ENCODE measurements at regions not wholly inside any gene's neighbourhood (a gene's known extent, or its start where the extent isn't known, plus 50 kb on each side); places are given as distances from the start of the nearest gene placed in this dataset.
A peak's percentile ranks its signal among the peaks of the same experiment; 100 is the strongest.
"Not testable (repeated sequence)": the region's sequence is repeated elsewhere in the genome, so short reads cannot be mapped to it uniquely, and the experiment has no call there.

DNA sequence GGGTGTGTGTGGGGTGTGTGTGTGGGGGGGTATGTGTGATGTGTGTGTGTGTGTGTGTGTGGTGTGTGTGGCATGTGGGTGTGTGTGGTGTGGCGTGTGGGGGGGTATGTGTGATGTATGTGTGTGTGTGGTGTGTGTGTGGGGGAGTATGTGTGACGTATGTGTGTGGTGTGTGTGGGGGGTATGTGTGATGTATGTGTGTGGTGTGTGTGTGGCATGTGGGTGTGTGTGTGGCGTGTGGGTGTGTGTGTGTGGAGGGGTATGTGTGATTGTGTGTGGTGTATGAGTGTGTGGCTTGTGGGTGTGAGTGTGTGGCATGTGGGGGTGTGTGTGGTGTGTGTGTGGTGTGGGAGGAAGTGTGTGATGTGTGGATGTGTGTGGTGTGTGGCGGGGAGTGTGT lies 442.3 kb downstream of the PREX1 start:
- no peak for DNase-seq (ENCODE audit: low read depth in 2 of 3, low spot score in 1 of 3)

DNA sequence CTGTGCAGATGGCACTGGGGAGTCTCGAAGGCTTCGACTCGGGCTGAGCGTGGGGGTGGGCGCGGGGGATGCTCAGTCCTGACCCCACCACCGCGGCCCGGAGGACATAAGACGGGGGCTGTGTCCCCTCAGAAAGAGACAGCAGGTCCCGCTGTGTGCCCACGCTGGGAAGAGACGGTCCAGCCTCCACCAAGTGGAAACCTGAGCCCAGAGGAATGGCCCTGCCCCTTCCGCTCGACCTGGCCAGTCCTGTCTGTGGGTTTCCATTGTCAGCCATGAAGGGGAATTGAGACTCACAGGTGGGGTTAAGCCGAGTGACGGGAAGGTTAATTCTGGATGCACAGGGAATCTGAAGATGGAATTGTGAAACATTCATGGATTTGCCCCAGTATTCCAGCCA lies 442.7 kb downstream of the PREX1 start:
- DNase-seq (ENCODE audit: low read depth in 2 of 3, low spot score in 1 of 3), result no peak

DNA sequence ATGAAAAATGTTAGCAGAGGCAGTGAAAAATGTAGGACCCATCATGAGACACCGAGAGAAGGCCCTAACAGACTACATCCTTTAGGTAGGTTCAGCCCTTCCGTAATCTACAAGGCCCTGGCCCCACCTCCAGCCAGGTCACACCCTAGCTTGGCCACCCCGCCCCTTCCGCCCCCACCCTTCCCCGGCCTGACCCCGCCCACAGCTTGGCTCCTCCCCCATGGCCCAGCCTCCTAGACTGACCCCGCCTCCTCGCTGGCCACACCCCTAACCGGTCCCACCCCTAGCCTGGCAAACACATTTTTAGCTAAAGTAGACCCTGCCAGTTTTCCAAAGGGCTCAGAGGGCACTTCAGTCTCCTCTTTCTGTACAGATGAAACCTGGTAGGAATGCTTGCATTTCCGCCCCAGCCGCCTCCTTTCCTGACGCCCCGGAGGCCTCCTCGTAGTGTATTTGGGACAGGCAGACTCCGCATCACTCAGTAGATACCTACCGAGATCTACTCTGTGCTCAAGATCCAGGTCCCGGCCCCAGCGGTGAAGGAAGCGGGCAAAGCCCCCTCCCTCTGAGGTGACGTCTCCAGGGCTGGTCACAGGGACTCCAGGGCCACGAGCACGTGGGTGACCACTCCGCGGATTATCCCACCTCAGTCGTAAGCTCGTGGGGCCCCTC lies 443.5 kb downstream of the PREX1 start:
- peak in 2 of 3 donors; percentile 4 to 5 for DNase-seq (ENCODE audit: low read depth in 2 of 3, low spot score in 1 of 3)

DNA sequence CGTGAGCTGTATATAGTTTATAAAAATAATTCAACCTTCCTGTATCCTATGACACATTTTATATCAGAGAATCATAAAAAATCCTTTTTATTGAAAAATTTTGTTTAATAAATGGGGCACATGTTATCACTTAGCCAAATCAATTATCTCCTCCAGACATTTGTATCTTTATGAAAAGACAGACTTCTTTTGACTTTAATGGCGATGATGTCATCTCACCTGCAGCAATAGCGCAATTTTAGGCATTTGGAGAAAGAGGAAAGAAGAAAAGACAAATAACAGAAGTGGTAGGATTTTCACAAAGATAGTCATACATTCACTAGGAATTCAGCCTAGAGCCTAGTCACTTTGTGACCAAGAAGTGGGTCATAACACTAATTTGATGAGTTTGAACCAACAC lies 444.5 kb downstream of the PREX1 start:
- DNase-seq (ENCODE audit: low read depth in 2 of 3, low spot score in 1 of 3), result no peak

DNA sequence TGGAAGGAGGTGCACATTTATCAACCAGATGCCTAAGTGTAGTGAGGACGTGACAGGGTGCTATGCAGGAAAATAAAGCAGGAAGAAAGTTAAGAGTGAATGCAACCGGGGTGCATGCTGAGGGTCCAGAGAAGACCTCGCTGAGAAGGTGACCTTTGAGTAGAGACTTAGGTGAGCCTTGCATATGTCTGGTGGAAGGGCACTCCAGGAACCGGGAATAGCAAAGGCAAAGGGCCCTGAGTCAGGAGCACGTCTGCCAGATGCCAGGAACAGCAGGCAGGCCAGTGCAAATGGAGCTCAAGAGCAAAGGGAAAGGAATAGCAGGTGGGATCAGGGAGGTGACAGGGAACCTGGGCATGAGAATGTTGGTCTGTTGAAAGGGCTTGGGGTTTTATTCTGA lies 445.5 kb downstream of the PREX1 start:
- no peak for DNase-seq (ENCODE audit: low read depth in 2 of 3, low spot score in 1 of 3)

DNA sequence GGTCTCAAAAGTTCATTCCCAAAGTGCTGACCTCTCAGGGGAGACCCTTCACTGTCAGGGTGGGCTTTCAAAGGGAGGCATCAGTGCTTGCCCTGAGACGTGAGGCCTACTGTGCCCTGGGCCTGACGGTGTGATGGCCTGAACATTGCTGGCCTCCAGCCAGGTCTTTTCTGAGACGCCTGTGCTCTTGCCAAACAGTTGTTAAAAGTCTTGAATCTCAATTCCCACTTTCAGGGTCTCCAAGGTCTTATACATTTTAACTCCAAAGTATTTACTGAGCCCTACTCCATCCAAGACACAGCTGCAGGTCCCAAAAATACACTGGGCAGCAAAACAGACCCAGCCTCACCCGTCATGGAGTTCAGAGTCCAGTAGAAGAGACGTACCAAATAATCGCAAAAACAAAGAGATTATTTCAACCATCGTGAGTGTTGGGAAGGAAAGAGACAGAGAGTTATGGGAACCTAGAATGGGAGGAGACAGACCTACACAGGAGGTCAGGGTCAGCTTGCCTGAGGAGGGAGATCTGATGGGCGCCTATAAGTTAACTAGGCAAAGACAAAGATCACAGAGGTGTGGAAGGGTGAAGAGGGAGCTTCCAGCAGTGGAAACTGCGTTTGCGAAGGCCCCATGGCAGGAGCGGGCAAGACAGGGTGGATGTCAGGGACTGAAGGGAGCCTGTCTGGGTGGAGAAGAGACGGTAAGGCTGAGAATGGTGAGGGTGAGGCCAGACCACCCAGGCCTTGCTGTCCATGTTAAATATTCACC lies 446.3 kb downstream of the PREX1 start:
- DNase-seq (ENCODE audit: low read depth in 2 of 3, low spot score in 1 of 3), result no peak

DNA sequence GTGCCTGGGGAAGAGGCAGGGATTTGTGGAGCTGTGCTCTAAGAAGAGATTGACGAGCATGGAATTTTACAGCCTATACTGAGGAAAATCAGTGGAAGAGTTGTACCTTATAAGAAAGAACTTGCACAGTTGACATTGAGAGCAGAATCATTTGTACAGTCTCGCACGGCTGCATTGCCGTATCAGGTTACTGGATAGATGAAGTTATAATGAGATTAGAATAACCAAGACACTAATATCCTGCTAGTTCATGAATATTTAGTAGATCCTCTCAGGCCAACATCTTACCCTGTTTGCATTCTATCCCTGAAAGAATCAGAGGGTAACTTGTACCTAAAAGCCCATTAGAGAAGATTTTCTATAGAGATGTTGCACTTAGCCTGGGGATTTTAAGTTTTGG lies 447.1 kb downstream of the PREX1 start:
- no peak for DNase-seq (ENCODE audit: low read depth in 2 of 3, low spot score in 1 of 3)

DNA sequence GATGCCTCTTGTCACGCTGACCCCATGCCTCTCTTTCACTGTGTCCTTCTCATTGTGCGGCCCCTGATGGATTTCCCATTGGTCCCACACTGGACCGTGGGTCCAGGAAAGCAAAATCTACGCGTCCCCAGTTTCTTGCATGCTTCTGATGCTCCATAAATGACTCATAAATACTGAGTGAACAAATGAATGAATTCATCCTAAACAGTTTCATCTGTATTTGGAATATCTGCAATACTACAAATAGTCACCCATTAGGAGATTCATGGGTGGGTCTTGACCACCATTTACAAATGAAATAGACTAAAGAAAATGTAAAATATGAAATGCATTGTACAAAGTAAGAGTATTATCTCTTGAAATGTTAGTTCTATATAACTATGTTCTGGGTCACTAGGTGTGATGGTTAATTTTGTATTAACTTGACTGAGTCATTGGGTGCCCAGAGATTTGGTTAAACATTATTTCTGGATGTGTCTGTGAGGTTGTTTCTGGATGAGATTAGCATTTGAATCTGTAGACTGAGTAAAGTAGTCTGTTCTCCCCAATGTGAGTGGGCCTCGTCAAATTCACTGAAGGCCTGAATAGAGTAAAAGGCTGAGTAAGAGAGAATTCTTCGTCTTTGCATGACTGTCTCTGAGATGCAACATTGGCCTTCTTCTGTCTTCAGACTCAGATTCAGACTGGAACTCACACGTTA lies 448.7 kb downstream of the PREX1 start:
- no peak for DNase-seq (ENCODE audit: low read depth in 2 of 3, low spot score in 1 of 3)

DNA sequence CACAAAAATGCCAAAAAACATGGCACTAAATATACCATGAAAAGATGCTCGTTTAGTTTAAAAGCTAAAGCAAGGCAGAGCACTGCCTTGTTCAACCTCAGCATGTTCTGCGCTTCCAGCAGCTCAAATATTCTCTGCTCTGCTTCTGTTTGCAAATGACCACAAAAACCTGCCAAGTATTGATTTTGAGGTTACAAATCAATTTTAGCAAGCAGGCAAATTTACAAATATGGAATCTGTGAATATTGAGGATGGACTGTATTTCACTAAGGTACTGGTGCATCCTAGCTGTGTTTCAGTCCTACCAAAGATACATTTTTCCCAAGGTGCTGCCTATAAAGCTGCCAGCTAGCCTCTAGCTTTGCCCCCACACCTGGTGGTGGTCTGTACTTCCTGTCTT lies 449.9 kb downstream of the PREX1 start:
- no peak for DNase-seq (ENCODE audit: low read depth in 2 of 3, low spot score in 1 of 3)

DNA sequence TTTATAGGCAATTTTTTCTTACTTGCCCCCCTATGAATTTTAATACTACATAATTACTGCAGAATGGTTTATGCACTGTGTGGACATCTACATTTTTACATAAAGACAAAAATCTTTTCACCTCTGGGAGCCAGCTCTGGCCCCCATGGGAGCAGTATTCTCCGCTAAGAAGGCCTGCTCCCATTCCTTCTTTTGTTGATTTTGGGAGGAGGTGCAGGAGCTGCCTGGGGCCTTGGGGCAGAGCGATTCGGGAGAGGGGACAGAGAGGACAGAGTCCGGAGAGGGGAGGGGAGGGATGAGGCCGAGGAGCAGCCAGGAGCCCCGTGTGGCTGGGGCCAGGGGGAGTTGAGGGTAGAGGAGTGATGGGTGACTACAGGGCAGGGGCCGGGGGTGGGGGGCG lies 452.0 kb downstream of the PREX1 start:
- no peak for DNase-seq (ENCODE audit: low read depth in 2 of 3, low spot score in 1 of 3)

DNA sequence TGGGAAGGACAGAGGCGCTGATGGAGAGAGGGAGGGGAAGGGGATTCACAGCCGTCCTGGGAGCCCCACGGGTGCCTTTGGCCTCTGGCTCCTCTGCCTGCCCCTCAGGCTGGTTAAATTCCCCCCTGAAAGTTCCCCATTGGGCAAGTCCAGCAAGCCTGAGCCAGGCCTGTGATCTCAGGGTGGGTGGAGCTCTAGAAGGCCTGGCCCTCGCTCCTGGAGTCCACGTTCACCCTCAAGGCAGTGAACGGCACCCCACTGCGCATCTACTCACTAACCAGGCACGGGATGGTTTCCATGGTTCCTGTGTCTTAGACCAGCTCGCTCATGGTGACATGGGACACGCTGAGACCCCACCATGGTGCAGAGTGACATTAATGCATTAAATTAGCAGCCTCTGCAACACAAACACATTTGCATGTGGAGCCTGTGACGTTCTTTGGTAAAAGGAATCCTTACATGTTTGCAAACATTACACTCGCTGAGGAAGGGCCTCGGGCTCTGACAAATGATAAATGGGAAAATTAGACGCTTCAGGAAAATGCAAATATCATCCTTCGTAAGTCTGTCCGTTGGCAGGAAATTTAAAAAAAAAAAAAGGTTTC lies 452.7 kb downstream of the PREX1 start:
- DNase-seq (ENCODE audit: low read depth in 2 of 3, low spot score in 1 of 3), result no peak

DNA sequence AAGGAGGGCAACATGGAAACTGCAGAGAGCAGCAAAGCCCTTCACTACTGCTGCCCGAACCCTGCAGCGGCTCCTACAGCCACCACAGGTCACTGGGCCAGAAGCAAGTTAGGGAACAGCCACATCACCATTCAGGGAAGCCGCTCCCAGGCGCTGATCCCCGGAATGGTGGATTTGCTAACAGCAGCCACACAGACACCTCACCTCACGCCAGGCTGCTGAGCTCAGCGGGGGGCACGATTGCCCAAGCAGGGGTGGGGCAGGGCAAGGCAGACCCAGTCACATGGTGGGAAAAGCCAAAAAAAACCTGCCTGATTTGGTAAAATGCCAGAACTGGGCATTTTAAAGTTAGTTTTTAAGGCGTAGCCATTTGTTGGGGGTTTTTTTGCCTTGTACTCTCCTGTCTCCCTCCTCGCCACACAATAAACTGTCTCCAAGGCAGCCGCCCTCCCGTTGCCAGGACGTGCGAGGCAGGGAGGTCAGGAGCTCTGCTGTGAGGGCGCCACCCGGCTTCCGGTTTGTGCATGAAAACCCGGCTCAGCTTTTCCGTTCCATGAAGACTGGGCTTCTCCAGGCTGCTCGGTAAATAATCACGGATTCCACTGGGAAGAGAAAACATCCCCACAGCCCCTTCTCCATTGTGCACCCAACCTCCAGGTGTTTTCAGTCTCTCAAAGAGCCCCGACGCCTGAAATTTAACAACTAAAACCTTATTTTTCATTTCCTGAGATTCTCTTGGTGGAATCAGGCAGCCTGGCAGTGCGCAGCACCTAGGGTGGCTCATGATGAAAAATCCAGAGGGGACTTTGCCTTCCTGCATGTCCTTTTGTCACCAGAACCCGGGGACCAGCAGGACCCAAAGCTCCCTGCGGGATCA lies 453.5 kb downstream of the PREX1 start:
- not testable (repeated sequence) for DNase-seq (ENCODE audit: low read depth in 2 of 3, low spot score in 1 of 3)

DNA sequence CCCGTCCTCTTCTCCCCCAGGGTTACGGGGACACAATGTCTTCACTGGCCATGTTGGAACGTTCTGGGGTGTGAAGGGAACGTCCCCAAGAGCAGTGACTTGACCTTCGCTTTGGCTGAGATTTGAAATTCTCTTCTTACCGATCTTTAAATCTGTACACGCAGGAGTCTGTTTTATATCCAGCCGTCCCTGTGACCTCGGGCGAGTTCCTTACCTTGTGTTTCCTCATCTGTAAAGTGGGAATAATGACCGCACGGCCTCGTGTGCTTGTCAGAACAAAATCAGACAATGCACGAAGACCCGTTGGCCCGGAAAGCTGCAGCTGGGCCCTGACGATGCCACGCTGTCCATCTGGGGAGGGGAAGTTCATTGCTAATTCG lies 454.3 kb downstream of the PREX1 start:
- DNase-seq (ENCODE audit: low read depth in 2 of 3, low spot score in 1 of 3), result no peak

DNA sequence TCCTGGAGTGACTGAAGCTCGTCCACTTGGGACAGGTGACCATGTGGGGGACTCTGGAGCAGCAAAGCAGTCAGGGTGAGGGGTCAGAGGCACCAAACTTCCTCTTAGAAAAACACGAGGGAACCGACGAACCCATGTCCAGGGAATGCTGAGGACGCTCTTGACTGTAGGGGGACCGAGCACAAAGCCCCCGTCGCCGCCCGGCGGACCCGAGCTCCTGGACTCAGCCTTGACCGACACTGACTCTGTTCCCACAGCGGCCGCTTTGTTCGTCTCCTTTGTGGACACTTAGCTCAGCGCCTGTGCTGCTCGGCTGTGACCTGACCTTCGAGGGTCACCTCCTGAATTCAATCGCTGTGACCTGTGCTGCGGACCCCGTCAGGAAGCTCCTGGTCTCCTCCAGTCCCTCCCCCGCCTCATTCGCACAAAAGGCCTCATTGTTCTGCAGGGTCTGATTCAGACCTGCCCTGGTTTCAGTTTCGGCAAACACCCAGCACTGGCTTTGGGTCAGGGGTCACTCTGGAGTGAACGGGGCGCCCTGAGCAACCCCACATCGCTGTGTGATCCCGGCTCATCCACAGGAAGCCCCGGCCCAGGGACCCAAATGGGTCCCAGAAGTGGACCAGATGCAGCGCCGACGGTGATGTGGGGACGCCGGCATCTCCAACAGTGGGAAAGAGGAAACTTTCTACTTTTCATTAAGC lies 454.8 kb downstream of the PREX1 start:
- DNase-seq (ENCODE audit: low read depth in 2 of 3, low spot score in 1 of 3), result not testable (repeated sequence)

DNA sequence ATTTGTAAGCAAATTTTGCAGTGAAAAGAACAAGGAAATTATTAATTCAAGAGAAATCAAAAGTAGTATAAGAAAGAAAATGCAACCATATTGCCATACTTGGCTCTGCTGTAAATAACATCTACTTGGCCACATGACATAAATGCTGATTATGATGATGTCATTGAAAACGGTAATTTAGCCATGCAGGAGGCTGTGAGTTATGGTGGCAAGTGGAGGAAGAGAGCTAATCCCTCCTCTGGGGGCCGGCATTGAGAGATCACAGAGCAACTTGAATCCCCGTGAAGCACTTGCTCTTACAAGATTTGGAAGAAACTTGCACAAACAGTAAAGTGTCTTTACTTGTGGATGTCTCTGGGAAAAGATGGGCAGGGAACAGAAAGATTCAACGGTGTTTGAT lies 456.6 kb downstream of the PREX1 start:
- DNase-seq (ENCODE audit: low read depth in 2 of 3, low spot score in 1 of 3), result no peak

DNA sequence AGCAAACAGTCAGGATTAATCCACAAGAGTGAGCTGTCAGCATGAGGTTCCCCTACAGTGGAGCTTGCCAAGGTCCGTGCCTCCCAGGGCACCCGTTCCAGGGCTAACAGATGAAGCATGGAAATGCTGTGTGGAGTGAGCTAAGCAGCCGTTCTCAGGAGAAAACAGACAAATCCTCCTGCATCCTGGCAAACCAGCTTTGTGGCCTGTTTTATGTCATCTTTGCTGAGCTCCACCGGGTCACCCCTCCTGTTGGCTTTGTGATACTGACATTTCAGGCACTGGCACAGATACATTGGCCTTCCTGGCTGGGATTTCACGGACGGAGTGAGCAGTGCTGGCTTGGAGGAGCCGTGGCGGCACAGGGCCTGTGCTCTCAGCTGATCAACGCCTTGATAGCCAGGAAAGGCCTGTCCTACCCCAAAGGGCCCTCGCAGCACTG lies 459.2 kb downstream of the PREX1 start:
- not testable (repeated sequence) for DNase-seq (ENCODE audit: low read depth in 2 of 3, low spot score in 1 of 3)

DNA sequence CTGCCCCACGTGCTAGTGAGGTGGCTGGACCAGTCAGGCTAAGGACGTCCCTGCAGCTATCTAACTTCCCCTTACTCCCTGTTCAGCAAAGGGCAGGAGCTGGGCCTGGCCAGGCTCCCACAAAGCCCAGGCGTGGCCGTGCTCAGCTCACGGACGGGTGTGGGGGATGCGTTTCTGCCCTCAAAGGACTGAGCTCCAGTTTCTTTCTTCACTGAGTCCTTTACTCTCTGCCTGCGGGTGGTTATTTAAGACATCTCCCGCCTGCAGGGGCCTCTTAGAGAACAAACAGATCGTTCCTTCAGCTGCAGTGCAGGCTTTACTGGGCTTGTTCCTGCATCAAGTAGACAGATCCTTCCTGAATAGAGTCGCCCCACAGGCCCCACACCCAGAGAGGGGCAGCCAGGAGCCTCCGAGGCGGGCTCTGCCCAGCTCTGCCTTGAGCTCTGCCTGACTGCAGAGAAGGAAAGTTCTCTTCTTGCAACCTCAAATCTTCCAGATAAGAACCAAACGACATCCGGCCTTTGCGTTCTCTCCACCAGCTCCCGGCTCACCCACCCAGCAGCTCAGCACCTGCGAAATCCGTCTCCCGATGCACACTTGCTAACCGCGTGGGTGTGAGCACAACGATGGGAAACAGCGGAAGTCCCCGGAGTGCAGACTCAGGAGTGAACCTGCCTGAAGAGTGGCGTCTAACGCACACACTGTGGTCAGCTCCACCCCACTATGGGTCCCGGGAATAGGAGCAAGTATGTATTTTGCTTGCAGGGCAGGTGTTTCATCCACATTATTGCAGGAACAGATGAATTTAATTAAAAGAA lies 460.0 kb downstream of the PREX1 start:
- not testable (repeated sequence) for DNase-seq (ENCODE audit: low read depth in 2 of 3, low spot score in 1 of 3)

DNA sequence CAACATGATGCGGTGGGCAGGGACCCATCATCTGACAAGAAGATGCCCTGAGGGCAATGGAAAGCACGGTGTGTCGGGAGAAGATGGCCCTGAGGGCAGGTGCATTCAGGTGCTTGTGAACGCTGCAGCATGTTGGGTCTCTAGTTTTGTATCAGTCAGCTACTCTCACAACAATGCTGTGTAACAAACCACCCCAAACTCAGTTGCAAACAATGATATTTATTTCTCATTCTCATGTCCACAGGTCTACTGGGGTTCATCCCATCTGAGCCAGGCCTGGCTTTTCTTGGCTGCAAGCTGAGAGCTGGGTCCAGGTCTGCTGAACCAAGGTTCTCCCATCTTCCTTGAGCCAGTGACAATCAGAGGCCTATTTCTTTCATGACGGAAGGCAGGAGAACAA lies 461.6 kb downstream of the PREX1 start:
- DNase-seq (ENCODE audit: low read depth in 2 of 3, low spot score in 1 of 3), result no peak

DNA sequence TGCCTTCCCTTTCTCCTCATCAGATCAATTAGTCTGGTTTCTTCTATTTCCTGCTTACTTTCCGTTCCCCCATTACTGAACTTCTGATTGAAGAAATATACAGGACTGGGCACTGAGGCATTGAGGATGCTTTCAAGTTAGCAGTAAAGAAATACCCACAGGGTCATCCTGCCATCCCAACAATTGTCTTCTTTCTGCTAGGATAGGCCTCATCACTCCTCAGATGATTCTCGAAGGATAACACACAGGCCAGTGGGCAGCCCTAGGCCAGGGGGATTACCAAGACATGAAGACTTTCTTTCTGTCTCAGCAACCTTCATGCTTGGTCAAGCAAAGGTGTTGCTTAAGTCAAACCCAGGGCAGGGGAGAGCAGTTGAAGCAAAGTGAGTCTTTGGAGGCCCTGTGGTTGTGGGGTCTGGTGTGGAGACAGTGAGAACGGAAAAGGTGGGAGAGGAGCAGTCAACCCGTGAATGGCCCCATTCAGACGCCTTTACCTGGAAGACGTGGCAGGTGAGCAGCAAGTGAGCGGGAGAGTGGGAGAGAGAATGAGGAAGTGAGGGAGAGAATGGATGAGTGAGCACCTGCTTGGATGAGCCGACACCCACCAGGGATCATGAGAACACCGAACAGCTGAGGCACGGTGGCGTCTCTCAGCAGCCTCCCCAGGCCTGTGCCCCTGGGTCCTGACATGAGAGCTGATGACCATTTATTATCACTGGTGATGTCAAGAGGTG lies 462.9 kb downstream of the PREX1 start:
- DNase-seq (ENCODE audit: low read depth in 2 of 3, low spot score in 1 of 3), result no peak
